ENCODE measurements at regions not wholly inside any gene's neighbourhood (a gene's known extent, or its start where the extent isn't known, plus 50 kb on each side); places are given as distances from the start of the nearest gene placed in this dataset.

DNA sequence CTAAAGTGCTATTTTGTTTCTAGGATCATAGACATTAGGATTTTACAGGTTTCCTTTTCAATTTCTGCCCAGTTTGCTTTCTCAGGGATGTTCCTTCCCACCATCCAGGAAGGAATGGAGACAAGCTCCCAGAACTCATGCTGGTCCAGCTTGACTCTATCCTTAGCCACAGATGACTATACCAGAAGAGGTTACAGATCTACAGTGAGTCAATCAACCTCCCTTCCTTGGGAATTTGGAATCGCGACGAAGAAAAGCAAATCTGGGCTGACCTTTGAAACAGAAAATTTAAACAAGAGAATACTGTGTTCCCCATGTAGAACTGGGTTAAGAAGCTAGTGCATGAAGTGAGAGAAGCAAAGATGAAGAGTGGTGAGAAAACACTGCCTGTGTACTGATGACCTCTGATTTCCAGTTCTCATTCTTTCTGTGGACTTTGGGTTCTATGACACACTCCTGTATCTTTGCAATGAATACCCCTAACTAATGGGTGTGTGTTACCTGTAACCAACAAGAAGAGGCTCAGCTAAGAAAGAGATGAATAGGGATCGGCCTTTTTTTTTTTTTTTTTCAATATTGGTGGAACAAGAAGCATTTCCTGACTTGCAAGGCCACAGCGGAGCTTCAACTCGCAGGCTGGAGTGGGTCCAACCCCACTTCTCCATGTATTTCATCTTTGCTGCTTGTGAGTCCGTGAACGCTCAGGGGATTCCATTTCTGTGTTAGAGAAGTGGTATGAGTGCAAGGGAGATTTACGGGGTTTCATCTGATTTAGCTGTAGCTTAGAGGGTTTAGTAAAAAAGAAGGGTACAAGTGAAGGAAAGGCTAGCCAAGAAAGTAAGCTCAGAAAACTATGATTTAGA lies 563.9 kb upstream of the CLINT1 start:
- 72 to 79% methylated on average over 9 of the region's 9 CpGs for WGBS, 2 donors
- TF ChIP-seq POLR2A (IDR thresholded peaks at IDR 0.05), result no peak
- TF ChIP-seq, protein P1, sequence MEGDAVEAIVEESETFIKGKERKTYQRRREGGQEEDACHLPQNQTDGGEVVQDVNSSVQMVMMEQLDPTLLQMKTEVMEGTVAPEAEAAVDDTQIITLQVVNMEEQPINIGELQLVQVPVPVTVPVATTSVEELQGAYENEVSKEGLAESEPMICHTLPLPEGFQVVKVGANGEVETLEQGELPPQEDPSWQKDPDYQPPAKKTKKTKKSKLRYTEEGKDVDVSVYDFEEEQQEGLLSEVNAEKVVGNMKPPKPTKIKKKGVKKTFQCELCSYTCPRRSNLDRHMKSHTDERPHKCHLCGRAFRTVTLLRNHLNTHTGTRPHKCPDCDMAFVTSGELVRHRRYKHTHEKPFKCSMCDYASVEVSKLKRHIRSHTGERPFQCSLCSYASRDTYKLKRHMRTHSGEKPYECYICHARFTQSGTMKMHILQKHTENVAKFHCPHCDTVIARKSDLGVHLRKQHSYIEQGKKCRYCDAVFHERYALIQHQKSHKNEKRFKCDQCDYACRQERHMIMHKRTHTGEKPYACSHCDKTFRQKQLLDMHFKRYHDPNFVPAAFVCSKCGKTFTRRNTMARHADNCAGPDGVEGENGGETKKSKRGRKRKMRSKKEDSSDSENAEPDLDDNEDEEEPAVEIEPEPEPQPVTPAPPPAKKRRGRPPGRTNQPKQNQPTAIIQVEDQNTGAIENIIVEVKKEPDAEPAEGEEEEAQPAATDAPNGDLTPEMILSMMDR (IDR thresholded peaks at IDR 0.05), result no peak
- intact Hi-C loops (cut with DNase I), result no loop called here
- Histone ChIP-seq H3K9me3 (no peaks in the 10 kb centered on the region), H3K4me1 (no peaks in the 10 kb centered on the region), H3K36me3 (no peaks in the 10 kb centered on the region), H3K27ac (peak overlapping the region in 1 of 4 donors; percentile 58), H3K4me3 (no peak overlapping the region), H3K27me3 (no peaks in the 10 kb centered on the region)
- no peak for DNase-seq

GRCh38 chr5:158421319-158421718 lies 562.4 kb upstream of the CLINT1 start:
- TF ChIP-seq, protein P1 (IDR thresholded peaks at IDR 0.05), result no peak
- no peak for TF ChIP-seq POLR2A (IDR thresholded peaks at IDR 0.05)
- WGBS, 2 donors, result 74 to 76% methylated on average over 6 of the region's 6 CpGs
- DNase-seq, result no peak
- Histone ChIP-seq H3K27me3 (no peaks in the 10 kb centered on the region), H3K4me1 (no peaks in the 10 kb centered on the region), H3K27ac (no peak overlapping the region), H3K9me3 (no peaks in the 10 kb centered on the region), H3K36me3 (no peaks in the 10 kb centered on the region), H3K4me3 (no peak overlapping the region)
- intact Hi-C loops (cut with DNase I), result no loop called here

GRCh38 chr5:158419186-158419585 lies 560.2 kb upstream of the CLINT1 start:
- H3K4me1 ChIP-seq, result no peaks in the 10 kb centered on the region
- TF ChIP-seq, protein P1 (IDR thresholded peaks at IDR 0.05), result no peak
- TF ChIP-seq POLR2A (IDR thresholded peaks at IDR 0.05), result no peak
- H3K36me3 ChIP-seq, result no peaks in the 10 kb centered on the region
- H3K9me3 ChIP-seq, result no peaks in the 10 kb centered on the region
- H3K27ac ChIP-seq, result no peak overlapping the region
- intact Hi-C loops (cut with DNase I), result no loop called here
- H3K4me3 ChIP-seq, result no peak overlapping the region
- no peaks in the 10 kb centered on the region for H3K27me3 ChIP-seq
- 73 to 77% methylated on average over 2 of the region's 2 CpGs for WGBS, 2 donors
- DNase-seq, result no peak

DNA sequence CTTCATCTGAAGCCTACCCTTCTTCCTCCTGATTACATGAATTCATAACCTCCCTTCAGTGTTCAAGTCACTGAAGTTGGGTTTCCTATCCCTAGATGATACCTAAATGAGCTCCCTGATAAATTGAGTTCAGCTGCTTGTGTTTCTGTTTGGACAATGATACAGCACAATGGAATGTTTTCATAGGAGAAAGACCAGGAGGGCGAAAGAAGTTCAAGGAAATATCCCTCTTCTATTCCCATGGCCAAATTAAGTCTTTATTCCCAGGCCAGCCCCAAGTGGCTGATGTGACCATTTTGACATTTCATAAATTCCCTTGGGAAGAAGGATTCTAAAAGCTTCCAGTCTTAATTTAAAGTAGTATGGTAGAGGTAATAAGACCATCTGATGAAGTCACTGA lies 555.8 kb upstream of the CLINT1 start:
- DNase-seq, result no peak
- no peaks in the 10 kb centered on the region for H3K27me3 ChIP-seq
- no peaks in the 10 kb centered on the region for H3K9me3 ChIP-seq
- H3K36me3 ChIP-seq, result no peaks in the 10 kb centered on the region
- WGBS, 2 donors, result 44 to 75% methylated on average over 1 of the region's 1 CpG
- no peaks in the 10 kb centered on the region for H3K4me1 ChIP-seq
- peak overlapping the region in 2 of 4 donors; percentile 30 to 57 for H3K27ac ChIP-seq
- TF ChIP-seq, protein P1 (IDR thresholded peaks at IDR 0.05), result no peak
- TF ChIP-seq POLR2A (IDR thresholded peaks at IDR 0.05), result no peak
- intact Hi-C loops (cut with DNase I), result no loop called here
- no peak overlapping the region for H3K4me3 ChIP-seq

GRCh38 chr5:158414333-158414762 lies 555.4 kb upstream of the CLINT1 start:
- Histone ChIP-seq H3K4me1 (no peaks in the 10 kb centered on the region), H3K9me3 (no peaks in the 10 kb centered on the region), H3K27ac (peak overlapping the region in 2 of 4 donors; percentile 30 to 57), H3K27me3 (no peaks in the 10 kb centered on the region), H3K36me3 (no peaks in the 10 kb centered on the region), H3K4me3 (no peak overlapping the region)
- intact Hi-C loops (cut with DNase I), result no loop called here
- 65 to 73% methylated on average over 3 of the region's 3 CpGs for WGBS, 2 donors
- TF ChIP-seq, protein P1 (IDR thresholded peaks at IDR 0.05), result no peak
- TF ChIP-seq POLR2A (IDR thresholded peaks at IDR 0.05), result no peak
- no peak for DNase-seq
